HG03095 (cell line): ENCODE measurements at regions not wholly inside any gene's neighbourhood (a gene's known extent, or its start where the extent isn't known, plus 50 kb on each side); places are given as distances from the start of the nearest gene placed in this dataset.
"Not testable (repeated sequence)": the region's sequence is repeated elsewhere in the genome, so short reads cannot be mapped to it uniquely, and the experiment has no call there.

ENCODE experiments used
- ATAC-seq: cut with Tn5 transposase; IDR thresholded peaks from one replicate; pipeline ENCODE4 v1.9.1; 2021; ENCODE audit warnings: moderate library complexity; ENCODE audit not compliant: unreplicated experiment

GRCh38 chr1:98575955-98576354 is 85.6 kb upstream of the SNX7 start:
- ATAC-seq = no peak

- ATAC-seq = no peak
These were observed 95.6 kb upstream of the SNX7 start for GRCh38 chr1:98565951-98566350.

- no peak for ATAC-seq
These were observed 102.2 kb upstream of the SNX7 start for GRCh38 chr1:98559291-98559690.

- ATAC-seq = no peak
These were observed 103.6 kb upstream of the SNX7 start for GRCh38 chr1:98557895-98558294.

- ATAC-seq = no peak
These were observed 104.9 kb upstream of the SNX7 start for GRCh38 chr1:98556521-98557158.

- no peak for ATAC-seq
These were observed 105.7 kb upstream of the SNX7 start for GRCh38 chr1:98555814-98556213.

- ATAC-seq = not testable (repeated sequence)
These were observed 108.9 kb upstream of the SNX7 start for GRCh38 chr1:98552576-98553074.

- ATAC-seq = no peak
These were observed 111.4 kb upstream of the SNX7 start for GRCh38 chr1:98550076-98550475.

GRCh38 chr1:98546319-98546718 is 115.2 kb upstream of the SNX7 start:
- no peak for ATAC-seq

GRCh38 chr1:98538106-98538505 is 123.4 kb upstream of the SNX7 start:
- ATAC-seq = no peak

GRCh38 chr1:98523256-98523655 is 138.3 kb upstream of the SNX7 start:
- ATAC-seq = no peak

GRCh38 chr1:98516306-98516705 is 145.2 kb upstream of the SNX7 start:
- ATAC-seq = no peak

- ATAC-seq = no peak
These were observed 145.8 kb upstream of the SNX7 start for GRCh38 chr1:98515744-98516143.

- ATAC-seq = not testable (repeated sequence)
These were observed 149.3 kb upstream of the SNX7 start for GRCh38 chr1:98512216-98512615.

GRCh38 chr1:98503771-98504170 is 157.8 kb upstream of the SNX7 start:
- no peak for ATAC-seq

- no peak for ATAC-seq
These were observed 158.6 kb upstream of the SNX7 start for GRCh38 chr1:98502937-98503336.

- no peak for ATAC-seq
These were observed 161.2 kb upstream of the SNX7 start for GRCh38 chr1:98500324-98500723.

- no peak for ATAC-seq
These were observed 162.9 kb upstream of the SNX7 start for GRCh38 chr1:98498651-98499050.

- ATAC-seq = no peak
These were observed 164.0 kb upstream of the SNX7 start for GRCh38 chr1:98497497-98497896.

- no peak for ATAC-seq
These were observed 165.1 kb upstream of the SNX7 start for GRCh38 chr1:98496256-98496995.

- no peak for ATAC-seq
These were observed 168.1 kb upstream of the SNX7 start for GRCh38 chr1:98493469-98493868.

- ATAC-seq = no peak
These were observed 171.4 kb upstream of the SNX7 start for GRCh38 chr1:98490099-98490498.
